GM19025 (cell line): ENCODE measurements at regions not wholly inside any gene's neighbourhood (a gene's known extent, or its start where the extent isn't known, plus 50 kb on each side); places are given as distances from the start of the nearest gene placed in this dataset.
A peak's percentile ranks its signal among the peaks of the same experiment; 100 is the strongest.

Experiments used
- ATAC-seq: cut with Tn5 transposase; IDR thresholded peaks from one replicate; pipeline ENCODE4 v1.9.1; 2021; ENCODE audit warnings: mild to moderate bottlenecking, low read depth, moderate library complexity; ENCODE audit not compliant: unreplicated experiment

GRCh38 chr3:168273917-168274316 lies 178.2 kb upstream of the GOLIM4 start:
- peak; percentile 70 for ATAC-seq

DNA sequence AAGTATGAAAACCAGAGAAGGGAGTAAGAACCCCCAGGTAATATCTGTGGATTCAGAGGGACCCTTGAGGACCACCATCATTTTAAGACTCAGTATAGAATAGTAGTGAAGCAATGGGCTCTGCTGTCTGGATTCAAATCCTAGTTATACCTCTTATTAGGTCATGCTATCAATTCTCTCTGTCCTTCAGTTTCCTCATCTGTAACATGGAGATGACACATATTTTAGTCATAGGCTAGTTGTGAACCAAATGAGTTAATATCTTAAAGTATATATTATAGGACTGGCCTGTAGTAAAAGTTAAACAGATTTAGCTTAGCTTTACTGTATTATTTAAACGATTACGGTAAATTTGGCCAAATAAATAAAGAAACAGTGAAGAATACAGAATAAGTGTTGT lies 177.3 kb upstream of the GOLIM4 start:
- ATAC-seq: no peak

DNA sequence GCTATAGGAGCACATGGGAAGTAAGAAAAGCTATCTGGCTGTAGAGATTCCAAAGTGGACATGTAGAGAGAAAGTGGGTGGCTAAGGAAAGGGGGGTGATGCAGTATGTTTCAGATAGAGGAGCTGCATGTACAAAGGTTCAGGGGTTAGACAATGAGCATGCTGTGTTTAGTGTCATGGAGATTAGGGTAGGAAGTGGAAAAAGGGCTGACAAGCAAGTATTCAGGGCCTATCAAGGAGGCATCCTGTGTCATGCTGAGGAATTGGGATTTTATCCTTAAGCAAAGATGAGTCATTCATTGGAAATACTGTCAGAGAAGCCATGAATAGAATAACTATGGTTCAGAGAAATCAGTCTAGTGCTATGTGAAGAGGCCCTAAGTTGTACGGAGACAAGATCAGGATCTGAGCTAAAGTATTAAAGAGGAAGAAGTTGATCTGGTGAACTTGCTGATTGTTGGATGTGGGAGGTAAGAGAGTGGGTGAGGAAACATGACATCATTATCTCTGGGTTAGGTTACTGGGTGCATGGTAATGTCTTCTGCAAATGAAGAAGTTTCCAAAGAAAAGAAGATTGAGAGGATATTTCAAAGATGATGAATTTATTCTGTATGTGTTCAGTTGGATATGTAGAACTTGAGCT lies 176.7 kb upstream of the GOLIM4 start:
- ATAC-seq: no peak

DNA sequence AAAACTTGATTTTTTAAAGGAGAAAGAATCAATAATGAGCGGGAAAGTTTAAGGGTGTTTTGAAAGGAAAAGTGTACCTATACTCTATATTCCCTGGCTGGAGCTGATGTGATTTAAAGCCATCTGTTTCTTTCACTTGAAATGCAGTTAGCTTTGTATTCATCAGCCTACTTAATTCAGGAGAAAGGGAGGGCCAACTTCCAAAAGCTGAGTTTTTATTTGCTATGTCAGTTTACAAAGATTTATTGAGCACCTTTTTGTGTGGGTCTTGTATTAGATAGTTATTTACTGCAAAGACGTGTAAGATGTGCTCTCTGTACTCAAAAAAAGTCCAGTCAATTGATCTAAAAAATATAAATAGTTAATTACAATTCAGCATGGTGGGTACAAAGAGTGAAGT lies 176.2 kb upstream of the GOLIM4 start:
- ATAC-seq: no peak

DNA sequence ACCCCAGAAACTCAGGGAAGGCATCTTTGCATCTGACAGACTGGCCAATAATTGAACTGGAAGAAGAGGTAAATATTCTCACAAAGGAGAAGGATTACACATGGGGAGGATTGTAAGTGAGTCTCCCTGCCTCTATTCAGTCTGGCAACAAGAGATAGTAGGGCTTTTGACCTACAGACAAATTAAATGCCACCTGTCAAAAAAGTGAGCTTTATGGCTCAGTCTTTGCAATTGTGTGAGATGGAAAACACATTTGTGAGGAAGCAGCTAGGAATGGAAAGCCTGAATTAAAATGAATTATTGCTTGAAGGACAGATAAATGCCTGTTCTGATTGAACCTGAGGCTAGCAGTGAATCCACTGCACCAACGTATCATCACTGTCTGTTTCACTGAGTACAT lies 173.3 kb upstream of the GOLIM4 start:
- ATAC-seq: no peak

- ATAC-seq: no peak
Measured at GRCh38 chr3:168267179-168267578, 171.5 kb upstream of the GOLIM4 start.

- ATAC-seq: no peak
Measured at GRCh38 chr3:168266335-168266734, 170.6 kb upstream of the GOLIM4 start.

DNA sequence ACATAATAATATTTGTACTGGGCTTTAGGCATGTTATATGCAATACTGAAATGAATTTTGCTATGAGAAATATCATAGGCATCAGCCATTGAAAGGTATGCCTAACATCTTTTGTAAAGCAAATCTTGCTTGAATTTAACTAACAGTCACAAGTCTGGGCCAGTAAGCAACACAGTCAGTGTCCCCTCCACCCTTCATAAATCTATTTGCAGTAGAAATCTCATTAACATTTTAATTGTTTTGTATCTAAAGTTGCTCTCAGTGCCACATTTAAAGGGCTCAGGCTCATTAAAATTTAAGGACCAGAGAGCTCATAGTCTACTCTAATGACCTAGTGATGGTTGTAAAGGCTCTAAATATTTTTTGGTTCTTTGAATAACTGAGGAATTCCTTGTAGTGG lies 167.2 kb upstream of the GOLIM4 start:
- ATAC-seq: no peak

DNA sequence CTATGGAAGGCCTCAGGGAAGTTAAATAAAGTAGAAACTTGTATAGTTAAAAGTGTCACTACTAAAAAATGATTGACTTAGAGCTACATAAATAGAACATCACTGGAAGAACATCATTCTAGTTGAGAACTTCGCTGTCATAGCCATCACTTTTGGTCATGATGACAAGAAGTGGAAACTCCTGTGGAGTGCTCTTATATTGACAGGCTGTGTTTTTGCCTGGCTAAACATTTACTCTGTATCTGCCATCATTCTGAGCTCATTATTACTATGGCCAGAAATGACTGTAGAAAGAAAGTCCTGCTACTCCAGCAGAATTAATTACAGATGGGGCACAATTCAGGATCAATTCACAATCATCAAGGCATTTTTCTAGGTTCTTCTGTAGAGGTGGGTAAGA lies 165.1 kb upstream of the GOLIM4 start:
- no peak for ATAC-seq

GRCh38 chr3:168251371-168251770 lies 155.6 kb upstream of the GOLIM4 start:
- no peak for ATAC-seq

DNA sequence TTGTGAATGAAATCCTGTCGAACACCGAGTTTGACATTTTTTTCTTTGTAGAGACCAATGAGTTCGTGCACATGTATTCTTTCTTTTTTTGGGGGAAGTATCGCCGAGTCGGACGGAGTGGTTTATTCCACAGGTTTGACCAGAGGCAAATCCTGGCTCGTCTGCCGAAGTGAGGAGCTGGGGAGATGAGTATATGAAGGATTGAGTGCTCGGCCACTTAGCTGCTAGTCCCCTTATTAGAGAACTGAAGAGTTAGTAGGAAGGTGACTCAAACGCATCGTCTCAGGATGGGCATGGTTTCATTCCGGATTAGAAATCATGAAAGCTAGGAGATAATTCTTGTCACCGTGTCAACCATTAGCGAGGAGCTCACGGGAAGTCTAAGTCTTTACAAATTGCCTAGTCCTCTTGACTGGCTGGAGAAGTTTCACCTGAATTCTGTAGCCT lies 154.7 kb upstream of the GOLIM4 start:
- ATAC-seq: no peak

DNA sequence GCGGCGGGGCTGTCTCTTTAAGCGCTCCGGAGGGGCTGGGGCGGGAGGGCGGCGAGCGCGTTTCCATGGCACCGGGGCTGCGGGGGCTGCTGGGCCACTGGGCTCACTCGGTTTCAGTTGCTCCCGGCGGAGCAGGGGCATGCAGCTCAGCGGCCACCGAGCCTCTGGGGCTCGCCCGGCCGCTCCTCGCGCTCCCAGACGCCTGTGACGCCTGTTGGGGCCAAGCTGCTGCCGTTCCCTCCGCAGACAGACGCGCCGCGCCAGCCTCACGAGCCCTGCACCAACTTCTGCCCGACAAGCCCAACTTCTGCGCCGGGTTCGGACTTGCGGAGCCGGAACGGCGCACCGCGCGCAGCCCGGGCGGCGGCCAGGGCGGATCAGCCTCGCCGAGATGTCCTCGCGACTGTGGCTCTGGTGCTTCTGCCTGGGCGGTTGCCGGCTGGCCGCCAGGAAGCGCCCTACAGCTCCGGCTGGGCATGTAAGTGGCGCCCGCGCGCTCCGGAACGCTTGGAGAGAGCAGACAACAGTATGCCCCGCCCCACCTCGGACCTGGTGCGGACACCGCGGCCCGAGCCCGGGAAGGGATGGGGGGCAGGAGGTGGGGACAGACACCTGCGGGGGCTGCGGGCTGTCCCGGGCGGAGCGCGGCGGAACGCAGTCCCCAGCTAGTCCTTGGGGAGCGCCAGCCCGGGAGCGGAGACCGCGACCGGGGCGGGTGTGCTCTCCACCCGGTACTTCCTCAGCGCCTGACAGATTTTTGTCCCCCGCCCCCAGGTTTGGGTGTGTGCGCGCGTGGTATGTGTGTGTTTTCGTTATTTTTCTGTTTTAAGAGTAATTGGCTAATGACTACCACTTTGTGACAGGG lies 154.1 kb upstream of the GOLIM4 start:
- peak; percentile 76 for ATAC-seq

GRCh38 chr3:168249205-168249549 lies 153.5 kb upstream of the GOLIM4 start:
- no peak for ATAC-seq

DNA sequence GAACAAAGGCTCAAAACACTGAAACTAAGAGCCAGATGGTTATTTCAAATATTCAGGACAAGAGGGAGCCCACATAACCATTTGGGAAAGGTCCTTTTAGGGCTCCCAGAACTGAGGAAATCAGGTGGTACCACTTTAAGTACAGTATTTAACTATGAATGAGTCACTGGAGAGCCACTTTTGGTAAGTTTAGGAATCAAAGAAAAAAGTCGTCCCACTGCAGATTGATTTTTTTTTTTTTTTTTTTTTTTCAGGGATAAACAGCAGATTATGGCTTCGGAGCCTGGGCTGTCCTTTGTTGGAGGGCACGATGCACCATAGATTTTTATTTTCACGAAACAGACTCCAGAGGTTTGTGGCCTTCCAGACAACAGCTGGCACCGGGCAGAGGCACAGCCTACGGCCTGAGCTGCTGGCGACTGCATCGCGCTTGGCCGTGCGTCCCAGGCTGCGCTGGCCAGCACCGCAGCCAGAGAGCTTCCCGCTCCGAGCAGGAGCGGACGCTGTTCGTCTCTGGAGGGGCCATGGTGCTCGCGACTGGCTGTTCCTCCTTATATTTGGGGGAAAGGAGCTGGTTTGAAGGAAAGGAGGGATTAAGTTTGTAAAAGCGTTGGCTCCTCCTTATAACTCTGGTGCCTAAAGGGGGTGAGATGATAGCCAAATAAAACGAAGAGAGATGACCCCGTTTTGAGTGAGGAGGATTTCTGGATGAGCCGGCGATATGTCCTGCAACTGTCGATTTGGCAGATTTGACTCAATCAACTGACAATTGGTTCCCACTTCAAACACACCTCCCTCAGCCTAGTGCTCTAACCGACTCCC lies 152.9 kb upstream of the GOLIM4 start:
- ATAC-seq: no peak

GRCh38 chr3:168241156-168241555 lies 145.4 kb upstream of the GOLIM4 start:
- ATAC-seq: no peak

- no peak for ATAC-seq
Measured at GRCh38 chr3:168239287-168239686, 143.6 kb upstream of the GOLIM4 start.

- no peak for ATAC-seq
Measured at GRCh38 chr3:168233001-168233400, 137.3 kb upstream of the GOLIM4 start.

GRCh38 chr3:168223085-168223484 lies 127.4 kb upstream of the GOLIM4 start:
- ATAC-seq: no peak

DNA sequence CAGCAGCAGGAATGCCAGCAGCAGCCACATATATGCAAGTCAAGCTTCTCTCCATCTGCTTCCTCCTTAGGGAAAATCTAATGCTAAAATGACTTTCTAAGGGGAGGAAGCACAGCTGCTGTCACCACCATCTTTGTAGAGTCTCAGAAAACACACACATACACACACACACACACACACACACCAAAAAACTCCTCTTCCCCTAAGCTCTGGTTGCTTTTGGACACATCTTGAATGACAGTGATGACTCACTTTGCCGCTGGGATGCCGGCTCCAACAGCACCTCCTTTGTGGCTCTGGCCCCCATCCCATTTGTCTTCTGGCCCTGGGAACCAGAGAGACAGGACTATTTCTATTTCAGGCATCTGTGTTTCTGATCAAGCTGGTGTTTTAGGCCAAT lies 124.8 kb upstream of the GOLIM4 start:
- no peak for ATAC-seq

DNA sequence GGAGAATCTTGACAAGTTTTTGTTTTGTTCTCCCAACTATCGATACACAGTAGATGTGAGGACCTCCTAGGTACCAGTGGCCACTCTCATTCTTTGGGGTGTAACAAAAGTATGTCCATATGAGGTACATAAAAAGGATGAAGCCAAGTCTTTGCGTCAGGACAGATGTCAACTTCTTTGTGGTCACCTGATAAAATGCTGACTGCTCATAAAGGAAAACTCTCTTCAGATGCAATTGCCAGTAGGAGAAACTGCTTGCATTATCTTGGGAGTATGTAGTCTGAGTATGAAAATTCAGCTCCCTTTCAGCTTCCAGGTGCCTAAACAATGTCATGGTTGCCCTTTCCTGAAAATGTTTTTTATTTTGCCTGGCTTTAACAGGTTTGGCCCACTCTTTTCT lies 123.8 kb upstream of the GOLIM4 start:
- ATAC-seq: no peak

DNA sequence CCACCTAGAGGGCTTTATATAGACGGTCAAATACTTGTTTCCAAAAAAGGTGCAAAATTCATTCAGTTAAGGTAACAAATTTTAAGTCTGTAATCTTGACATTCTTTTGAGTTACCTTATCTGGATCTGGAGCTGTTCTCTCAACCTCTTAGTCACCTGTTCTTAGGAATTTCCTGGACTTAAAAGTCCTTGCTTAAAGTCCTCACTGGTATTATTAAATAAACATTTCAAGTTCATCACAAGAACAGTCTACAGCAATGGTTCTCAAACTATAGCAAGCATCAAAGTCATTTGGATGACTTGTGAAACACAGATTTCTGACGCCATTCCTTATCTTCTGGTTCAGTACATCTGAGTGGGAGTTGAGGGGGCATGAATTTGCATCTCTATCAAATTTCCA lies 122.9 kb upstream of the GOLIM4 start:
- ATAC-seq: no peak
